HG03460 (cell line): ENCODE measurements at regions not wholly inside any gene's neighbourhood (a gene's known extent, or its start where the extent isn't known, plus 50 kb on each side); places are given as distances from the start of the nearest gene placed in this dataset.

Experiments
- ATAC-seq: cut with Tn5 transposase; IDR thresholded peaks from one replicate; pipeline ENCODE4 v1.9.1; 2021; ENCODE audit not compliant: unreplicated experiment

DNA sequence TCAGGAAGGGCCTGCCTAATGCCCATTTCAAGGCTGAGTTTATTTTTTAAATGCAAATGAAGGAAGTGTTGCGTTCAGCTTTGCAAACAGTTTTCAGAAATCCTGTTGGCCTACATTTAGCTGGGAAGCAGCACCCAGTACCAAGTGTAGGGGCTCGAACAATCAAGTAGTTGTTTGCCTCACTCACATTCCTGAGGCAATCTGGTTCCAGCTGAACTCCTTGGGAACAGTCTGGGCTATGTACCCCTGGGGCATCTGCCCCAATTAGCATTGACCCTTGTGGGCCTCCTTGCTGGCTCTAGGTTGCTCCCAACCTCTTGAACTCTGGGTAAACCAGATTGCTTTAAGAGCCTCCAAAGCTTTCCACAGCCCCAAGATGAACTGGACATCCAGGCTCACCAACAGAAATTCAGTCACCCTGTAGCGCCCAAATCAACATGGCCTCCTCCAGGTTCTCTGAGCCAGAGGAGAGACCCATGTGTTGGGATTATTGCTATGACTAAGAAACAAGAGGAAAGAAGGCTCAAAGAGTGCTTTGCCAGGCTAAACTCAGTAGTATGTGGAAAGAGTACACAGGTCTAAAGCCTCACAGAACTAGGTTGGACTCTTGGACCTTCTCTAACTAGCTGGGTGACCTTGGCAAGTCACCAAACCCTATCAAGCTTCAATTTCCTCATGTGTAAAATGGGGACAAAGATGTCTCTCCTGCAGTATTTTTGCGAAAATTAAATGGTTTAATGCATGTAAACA, 532.7 kb downstream of the SOX2 start:
- ATAC-seq = no peak

DNA sequence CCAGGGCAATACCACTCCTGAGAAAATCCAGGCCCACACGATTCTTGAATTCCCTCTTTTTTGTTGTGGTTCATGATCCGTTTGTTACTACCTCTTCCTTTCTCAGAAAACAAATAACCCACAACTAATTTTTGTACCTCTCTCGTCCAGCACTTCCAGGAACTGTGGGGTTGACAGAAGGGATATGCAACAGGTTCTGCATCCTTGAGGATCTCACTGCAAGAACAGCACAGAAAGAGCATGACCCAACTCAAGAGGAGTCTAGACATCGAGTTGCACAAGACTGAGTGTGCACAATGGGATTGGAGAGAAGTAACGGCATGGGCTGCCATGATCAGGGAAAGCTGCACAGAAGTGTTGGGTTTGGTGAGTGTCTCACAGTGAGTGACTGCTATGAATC, 533.3 kb downstream of the SOX2 start:
- ATAC-seq = no peak

DNA sequence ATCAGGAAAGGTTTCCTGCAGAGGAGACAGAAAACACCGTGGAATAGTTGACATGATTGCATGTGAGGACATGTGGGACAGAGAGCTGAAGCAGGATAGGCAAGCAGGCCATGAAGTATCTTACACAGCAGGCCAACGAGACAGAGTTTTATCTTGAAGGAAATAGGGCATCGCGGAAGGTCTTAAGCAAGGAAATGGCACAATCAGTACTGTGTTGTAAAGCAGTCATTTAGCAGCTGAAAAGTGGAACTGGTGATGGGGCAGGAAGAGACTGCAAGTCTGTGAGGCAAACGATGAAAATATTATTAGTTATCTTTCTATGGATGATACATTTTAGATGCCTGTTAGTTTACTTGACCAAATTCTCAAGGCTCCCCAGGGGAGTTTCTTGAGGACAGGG, 535.1 kb downstream of the SOX2 start:
- ATAC-seq = no peak

DNA sequence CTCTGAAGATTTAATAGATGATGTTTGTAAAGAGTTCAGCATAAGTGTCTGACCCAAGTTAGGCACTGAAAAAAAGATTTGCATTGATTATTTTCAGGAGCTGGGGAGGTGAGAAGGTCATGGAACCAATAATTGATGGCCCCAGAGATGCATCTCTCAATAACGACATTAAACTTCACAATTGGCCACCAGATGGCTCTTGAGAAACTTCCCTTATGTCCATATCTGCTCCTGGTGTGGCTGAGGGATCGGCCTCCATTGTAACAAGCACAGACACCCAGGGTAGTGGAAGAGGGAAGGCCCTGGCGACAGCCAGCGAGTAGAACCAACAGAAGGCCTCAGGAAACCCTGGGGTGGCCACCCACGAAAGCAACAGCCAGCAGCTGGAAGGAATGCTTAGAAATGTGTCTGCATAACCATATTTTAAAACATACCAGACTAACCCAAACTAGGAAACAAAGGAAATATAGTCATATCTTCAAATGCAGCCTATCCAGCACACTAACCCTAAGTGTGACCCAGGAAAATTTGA, 536.7 kb downstream of the SOX2 start:
- no peak for ATAC-seq

DNA sequence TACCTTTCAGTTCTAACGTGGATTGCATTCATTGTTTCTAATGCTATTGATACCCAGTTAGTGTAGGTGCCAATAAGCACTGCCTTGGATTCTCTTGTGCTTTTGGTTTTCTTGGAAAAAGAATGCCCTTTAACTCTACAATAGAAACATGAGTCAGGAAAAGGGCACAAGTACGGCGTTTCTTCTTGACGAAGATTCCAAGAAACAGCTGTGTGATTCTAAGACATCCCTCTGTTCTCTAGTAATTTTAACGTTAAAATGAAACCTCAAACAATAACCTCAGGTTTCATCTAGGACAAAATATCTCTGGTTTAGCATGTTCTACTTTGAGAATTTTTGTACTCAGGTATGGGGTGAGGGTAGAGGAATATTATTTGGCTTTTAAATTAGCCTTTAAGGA, 540.5 kb upstream of the ATP11B start:
- no peak for ATAC-seq

DNA sequence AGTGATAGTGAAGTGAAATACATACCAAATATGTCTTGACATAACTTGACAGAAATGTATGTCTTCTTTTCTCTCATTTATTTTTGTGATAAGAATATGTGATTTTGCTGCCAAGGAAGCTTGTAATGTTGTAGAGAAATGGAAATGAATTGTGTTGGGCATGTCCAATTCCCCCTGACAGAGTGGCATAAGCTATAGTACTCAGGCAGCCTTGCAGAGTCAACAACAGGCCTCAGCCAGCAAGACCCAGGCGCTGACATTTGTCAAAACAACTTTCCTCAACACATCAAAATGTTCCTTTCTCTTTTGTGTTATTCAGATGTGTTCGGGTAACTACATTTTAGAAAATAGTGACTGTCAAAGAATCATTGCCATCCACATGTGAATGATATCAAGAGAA, 538.1 kb upstream of the ATP11B start:
- no peak for ATAC-seq

DNA sequence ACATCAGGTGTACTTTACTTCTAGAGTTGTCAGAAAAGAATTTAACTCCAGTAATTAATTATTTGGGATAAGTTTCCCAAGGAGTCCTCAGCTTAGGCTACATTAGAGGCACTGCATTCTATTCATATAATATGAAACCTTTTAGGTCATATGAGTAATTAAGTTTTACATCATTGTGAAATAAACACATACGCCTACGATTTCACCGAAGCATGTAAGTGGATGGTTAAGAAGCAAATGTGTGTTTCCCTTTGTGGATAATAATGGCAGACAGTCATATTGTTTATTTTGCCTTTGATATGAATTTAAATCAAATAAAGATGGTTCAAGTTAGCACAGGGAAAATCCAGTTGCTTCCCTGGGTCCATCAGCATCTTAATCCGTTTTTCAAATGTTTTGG, 535.9 kb upstream of the ATP11B start:
- no peak for ATAC-seq

DNA sequence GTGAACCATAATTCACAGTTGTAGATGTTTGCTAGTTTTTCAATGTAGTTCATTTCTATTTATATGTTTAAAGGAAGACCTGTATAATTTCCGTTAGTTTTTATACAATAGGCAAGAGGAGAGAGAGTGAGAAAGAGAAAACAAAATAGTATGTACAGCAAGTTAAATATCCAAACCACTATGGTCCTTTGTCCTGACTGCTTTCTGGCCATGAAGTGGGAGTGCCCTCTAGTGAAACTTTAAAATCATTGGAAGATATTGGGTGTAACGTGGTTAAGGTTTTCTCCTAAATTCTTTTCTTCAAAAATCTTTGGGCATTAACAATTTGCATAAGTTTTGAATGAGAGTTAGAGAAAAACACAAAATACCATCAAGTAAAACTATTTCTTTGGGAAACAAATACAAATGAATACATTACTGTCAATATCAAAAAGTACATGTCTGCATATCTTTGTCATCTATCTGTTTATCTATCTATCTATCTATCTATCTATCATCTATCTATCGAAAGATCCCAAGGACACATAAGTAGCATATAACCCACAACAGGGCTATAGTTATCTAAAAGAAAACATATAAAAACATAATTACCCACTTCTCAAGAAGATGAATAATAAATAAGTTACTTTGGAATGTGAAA, 534.6 kb upstream of the ATP11B start:
- no peak for ATAC-seq

DNA sequence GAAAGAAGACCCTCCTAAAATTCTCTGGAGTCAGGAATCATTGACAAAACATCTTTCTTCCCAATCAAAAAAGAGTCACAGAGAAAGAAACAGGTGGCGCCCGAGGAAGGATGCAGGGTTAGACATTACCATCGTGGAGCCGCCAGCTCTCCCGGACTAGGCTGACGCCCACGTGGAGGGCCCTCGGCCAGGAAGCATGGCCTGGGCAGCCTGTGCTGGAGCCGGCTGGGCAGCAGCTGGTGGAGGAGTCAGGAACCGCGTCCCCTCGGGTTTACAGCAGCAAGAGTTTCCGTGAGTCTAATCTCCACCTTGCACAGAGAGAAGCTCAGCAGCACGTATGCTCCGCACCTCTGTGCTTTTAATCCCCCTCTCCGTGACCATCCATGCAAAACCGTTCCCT, 533.7 kb upstream of the ATP11B start:
- no peak for ATAC-seq

DNA sequence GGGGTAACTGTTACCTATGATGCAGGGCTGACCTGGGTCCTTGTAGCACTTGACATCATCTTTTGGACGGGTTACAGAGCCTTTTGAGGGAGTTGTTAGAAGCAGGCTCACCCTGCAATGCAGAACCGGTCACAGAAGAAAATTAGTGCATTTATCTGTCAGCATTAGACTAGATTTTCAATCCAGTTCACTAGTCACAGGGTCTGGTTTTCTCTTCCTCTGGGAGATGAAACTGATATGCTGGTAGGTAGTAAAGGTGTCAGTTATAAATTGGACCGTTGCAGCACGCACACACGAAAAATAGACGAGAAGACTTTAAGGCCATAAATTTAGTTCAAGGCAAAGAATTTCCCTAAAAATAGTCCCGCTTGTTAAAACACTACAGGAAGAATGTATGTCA, 532.3 kb upstream of the ATP11B start:
- ATAC-seq = no peak

DNA sequence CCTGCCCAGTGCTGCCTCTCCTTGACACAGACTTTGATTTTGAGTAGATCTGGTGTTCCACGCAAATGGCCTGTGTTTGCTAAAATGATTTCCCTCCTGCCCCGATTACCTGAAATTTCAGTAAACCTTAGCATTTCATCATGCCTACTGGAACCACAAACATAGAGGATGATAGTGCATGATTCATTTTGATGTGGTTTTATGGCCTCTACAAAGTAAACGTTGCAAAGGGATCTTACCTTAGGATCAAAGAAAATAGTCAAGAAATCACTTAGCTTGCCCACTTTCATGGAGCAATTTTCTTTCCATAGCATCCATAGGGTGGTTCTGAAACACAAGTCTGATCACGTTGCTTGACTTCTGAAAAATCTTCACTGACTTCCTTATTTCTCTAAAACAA, 524.6 kb upstream of the ATP11B start:
- no peak for ATAC-seq

DNA sequence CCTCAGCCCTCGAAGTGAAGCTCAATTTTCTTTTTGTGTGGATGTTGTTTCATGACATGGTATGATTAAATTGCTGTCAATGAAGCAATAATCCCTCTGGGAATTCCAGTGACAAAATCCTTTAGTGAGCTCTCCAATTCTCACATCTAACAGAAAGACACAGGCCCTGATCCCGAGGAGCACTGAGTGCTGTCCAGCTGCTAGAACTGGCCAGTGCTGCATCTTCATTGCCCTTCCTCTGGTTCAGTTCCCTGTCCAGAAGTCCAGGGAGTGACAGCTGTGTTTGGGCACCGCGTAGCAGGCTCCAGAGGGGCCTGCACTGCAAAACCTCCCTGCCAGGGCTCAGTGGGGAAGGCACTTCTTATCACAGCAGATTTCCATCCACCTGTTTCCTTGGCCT, 516.8 kb upstream of the ATP11B start:
- no peak for ATAC-seq

DNA sequence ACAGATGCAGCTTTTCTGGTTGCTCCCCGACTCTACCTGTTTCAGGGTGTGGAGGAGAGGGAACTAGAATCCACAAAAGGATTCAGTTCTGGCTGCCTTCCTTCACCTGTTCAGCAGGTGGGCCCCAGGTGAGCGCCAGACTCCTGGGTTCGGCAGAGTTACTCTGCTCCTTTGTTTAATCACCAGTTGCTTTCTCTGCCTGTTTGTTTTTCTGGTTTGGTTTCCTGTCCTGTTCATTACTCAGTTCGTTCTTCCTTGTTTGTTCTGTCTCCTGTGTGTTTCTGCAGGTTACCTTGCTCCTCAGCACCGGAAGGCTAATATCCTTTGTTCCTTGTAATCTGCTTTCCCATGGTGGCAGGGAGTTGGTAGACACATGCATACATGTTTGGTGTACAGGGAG, 508.5 kb upstream of the ATP11B start:
- ATAC-seq = no peak

DNA sequence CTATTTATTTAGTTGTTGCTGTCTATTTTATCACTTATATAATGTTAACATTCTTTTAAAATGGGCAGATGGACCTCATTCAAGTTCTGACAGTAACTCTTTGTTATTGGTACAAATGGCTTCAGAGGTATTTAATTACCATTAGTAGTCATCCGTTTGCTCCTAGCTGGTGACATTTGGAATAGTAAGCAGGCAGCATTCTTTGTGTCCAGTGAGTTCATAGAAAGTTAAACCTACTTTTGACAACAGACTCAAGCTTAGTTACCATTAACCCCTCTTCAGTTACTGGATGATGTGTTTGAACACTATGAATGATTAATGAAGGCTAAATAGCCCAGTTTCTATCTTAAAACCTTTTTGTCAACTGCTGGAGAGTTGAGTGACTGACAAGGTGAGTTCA, 500.7 kb upstream of the ATP11B start:
- no peak for ATAC-seq

DNA sequence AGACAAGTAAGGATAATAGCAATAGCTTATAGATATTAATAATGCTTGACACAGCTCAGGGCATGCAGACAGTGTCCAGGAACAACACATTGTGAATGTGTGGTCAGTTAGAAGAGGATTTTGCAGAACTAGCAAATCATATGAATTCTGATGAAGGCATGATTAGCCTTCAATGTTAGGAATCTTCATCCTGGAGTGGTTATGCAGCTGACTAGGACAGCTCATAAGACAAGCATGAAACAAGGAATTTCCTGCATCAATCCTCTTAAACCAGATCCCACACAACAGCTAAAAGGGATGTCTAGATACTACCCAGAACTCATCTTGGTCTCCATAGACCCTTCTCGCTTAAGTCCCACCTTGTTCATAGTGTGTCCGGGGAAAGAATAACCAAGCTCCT, 499.0 kb upstream of the ATP11B start:
- no peak for ATAC-seq

DNA sequence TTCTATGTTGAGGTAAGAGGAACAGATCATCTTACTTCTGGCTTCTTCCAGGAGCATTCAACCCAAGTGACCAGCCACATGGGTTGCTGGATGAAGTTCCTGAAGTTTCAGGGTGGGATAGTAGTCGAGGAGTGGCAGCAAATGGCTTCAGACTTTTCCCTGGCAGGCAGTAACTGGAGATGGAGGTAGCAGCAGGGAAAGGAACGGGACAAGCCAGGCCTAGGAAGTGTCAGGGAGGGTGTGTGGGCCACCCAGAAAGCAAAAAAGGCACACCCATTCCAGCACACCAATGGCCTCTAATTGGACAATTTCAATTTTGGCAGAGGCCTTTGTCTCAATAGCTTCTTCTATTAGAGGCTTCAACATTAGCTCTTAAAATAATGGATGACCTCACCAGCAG, 498.6 kb upstream of the ATP11B start:
- no peak for ATAC-seq

DNA sequence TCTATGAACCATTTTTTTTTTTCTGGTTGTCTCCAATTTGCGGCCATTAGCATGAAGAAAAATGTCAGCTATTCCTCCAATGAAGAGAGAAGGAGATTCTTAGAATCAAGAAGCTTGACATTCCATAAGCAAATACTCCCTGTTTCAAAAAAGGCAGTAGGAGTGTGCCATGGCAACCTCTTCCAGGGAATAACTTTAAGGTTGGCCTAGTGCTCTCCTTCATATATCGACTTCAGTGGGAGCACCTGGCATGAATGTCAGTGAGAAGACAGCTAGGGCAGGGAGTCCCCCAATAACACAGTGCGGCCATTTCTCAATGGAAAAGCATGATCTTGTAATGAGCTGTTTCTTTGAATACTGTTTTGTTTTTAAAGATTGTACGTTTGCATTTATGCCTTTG, 493.0 kb upstream of the ATP11B start:
- ATAC-seq = no peak

DNA sequence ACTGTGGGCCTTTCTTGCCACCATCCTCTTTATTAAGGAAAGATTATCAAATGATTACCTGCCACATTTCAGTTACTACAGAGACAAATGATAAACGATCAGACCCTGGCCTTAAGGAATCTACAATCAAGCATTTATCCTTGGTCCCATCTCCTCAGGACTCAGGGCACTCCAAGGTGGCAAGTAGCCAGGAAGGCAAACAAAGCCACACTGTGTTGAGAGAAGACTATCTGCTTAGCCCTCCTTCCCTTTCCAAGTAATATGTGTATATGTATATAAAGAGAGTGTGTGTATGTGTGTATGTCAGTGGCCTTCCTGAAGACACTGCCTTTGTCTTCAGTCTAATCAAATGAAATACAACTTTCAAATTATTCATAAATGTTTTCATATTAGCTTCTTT, 490.1 kb upstream of the ATP11B start:
- ATAC-seq = no peak

DNA sequence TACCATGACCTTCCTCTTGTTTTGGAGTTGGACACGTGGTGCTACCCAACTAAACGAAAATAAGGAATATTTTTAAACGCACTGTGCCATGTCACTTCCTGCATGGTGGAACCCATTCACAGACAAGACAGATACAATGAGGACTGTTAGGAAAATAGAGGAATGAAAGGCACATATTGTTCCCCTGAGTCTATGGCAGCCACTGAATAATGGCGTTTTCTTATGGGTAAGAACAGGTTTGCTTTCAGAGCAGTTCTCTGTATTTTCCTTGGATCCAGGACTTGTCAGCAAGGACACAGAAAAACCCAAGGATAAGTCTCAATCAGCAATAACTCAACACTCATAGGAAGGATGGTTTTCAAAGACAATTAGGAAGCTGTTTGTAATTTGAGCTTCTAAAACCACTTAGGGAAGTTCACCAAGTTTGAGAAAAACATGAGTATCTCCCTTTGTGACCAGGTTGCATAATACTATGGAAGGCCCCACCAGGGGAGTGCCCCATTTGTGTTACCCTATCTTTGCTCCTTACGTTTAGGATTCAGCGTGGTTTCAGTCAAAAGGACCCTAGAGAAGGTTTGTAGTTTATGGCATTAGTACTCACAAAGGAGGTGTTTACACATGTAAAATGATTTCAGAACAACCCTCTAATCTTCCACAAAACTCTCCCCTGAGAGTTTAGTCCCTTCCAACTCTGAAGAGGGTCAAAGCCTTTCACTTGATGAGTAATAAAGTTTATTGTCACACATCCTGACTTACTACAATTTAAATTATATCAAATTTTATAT, 487.2 kb upstream of the ATP11B start:
- ATAC-seq = no peak

DNA sequence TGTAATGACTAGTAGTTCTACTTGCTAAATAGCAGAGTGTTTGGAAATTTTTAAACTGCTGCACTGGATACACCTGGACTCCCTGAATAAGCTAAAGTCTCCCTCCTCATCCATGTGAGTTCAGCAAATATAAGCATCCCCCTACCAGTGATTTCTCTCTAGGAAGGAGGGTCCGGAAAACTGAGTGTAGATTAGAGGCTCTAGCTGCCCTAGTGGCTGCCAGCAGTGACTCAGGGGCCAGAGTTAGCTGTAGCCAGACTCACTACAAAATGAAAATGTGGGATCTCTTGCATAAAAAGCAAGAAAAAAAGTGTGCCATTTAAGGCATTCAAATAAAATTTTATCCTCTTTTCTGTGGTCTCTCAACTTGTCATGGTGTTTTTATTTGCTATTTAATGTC, 485.0 kb upstream of the ATP11B start:
- no peak for ATAC-seq

DNA sequence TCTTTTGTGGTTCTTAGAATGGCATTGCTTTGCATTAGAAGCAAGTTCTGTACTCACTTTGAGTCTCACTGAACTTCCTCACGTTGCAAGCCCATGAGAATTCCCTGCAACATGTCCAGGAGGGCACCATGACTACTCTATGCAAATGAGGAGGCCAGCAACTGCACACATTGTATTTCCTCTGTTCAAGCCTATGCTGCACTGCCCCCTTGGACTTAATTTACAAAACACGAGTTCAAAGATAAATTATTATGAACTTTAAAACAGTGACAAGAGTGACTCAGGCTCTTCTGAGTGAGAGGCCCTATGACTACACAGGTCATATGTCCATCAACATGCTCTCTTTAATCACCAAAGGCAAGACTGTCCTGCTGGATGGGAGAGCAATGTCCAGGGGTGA, 484.2 kb upstream of the ATP11B start:
- ATAC-seq = no peak

DNA sequence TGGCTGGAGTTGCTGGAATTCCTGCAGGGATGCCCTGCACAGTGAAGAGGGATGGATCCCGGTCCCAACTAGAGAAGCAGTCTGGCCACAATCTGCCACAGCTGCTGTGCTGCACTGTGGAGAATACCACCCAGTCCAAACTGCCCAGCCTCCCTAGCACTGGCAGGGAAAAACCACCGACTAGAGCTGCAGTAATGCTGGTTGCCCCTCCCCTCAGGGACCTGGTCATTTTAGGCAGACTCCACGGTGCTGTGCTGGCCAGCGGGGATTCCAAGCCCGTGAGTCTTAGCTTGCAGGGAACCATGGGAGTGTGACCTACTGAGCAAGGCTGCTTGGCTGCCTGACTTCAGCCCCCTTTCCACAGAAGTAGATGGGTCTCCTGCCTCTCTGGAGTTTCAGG, 478.0 kb upstream of the ATP11B start:
- ATAC-seq = no peak
